ENCODE measurements at regions not wholly inside any gene's neighbourhood (a gene's known extent, or its start where the extent isn't known, plus 50 kb on each side); places are given as distances from the start of the nearest gene placed in this dataset.

DNA sequence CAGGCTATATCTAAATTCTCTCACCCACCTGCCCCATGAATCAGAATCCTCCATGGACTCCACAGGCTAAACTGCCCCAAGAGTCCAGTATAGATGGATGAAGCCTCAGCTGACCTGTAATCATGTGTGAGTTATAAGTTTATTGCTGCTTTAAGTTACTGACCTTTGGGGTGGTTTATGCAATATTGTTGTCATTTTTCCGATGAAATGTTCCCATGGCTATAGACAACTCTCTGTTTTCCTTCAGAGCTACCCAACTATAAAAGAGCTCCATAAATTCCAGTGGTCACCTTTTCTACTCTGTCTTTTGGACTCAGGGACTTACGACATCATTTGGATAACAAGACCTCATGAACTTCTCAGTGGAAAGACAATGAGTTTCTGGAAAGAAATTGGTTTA lies 212.1 kb downstream of the BMP2 start (continued):
- TF ChIP-seq, protein P1, sequence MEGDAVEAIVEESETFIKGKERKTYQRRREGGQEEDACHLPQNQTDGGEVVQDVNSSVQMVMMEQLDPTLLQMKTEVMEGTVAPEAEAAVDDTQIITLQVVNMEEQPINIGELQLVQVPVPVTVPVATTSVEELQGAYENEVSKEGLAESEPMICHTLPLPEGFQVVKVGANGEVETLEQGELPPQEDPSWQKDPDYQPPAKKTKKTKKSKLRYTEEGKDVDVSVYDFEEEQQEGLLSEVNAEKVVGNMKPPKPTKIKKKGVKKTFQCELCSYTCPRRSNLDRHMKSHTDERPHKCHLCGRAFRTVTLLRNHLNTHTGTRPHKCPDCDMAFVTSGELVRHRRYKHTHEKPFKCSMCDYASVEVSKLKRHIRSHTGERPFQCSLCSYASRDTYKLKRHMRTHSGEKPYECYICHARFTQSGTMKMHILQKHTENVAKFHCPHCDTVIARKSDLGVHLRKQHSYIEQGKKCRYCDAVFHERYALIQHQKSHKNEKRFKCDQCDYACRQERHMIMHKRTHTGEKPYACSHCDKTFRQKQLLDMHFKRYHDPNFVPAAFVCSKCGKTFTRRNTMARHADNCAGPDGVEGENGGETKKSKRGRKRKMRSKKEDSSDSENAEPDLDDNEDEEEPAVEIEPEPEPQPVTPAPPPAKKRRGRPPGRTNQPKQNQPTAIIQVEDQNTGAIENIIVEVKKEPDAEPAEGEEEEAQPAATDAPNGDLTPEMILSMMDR (IDR thresholded peaks at IDR 0.05; ENCODE audit: low read depth, low read length, missing input control): no peak
- TF ChIP-seq YY1 (IDR thresholded peaks at IDR 0.05): no peak

DNA sequence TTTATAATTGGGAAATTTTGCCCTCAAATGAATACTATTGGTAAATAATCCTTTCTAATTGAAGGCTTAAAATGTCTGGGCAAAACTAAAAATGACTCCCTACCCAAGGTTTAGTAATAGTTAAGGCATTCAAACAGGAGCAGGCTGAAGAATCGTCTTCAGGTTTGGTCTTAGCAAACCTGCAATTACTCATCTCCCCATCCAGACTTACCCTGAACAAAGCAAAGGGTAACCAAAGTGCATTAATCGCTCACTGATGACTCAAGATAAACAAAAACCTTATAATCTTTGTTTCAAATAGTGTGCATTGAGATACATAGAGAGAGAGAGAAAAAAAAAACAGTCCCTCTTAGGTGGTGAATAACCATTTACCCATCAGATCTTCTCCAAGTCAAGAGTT lies 225.5 kb downstream of the BMP2 start:
- H3K9ac ChIP-seq (ENCODE audit: low read depth in 1 of 2, low read length in 2 of 2): no peak overlapping the region
- no peak overlapping the region for H3K4me3 ChIP-seq (ENCODE audit: low read depth in 1 of 3, low read length in 3 of 3)
- H3K27ac ChIP-seq (ENCODE audit: low read depth in 1 of 2, low read length in 2 of 2): no peak overlapping the region
- peaks cover 0 to 3% (median 0%) of the 10 kb centered on the region in 4 donors for H3K27me3 ChIP-seq (ENCODE audit: control insufficient read depth in 4 of 4, insufficient read depth in 4 of 4, low read length in 3 of 4)
- no peak for DNase-seq (ENCODE audit: low spot score)
- no peaks in the 10 kb centered on the region for H3K9me3 ChIP-seq (ENCODE audit: control insufficient read depth in 4 of 4, low read length in 3 of 4)
- TF ChIP-seq FOXA2 (IDR thresholded peaks at IDR 0.05) (no peak), RXRA (IDR thresholded peaks at IDR 0.05) (no peak), YY1 (IDR thresholded peaks at IDR 0.05) (no peak), HNF4G (IDR thresholded peaks at IDR 0.05) (no peak), HNF4A (conservative IDR thresholded peaks at IDR 0.05) (no peak), GABPA (IDR thresholded peaks at IDR 0.05 in 1 of 2, conservative IDR thresholded peaks at IDR 0.05 in 1 of 2) (no peak), NR2F2 (IDR thresholded peaks at IDR 0.05) (no peak)
- TF ChIP-seq, protein P1 (IDR thresholded peaks at IDR 0.05; ENCODE audit: low read depth, low read length, missing input control): no peak
- TF ChIP-seq, protein P2, sequence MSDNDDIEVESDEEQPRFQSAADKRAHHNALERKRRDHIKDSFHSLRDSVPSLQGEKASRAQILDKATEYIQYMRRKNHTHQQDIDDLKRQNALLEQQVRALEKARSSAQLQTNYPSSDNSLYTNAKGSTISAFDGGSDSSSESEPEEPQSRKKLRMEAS (IDR thresholded peaks at IDR 0.05): no peak
- H3K4me1 ChIP-seq (ENCODE audit: control insufficient read depth in 4 of 4, insufficient read depth in 4 of 4, low read length in 3 of 4): no peaks in the 10 kb centered on the region
- no peaks in the 10 kb centered on the region for H3K36me3 ChIP-seq (ENCODE audit: control insufficient read depth in 4 of 4, insufficient read depth in 3 of 4, low read depth in 1 of 4, low read length in 3 of 4)
- 54% methylated on average over 2 of the region's 2 CpGs for WGBS

DNA sequence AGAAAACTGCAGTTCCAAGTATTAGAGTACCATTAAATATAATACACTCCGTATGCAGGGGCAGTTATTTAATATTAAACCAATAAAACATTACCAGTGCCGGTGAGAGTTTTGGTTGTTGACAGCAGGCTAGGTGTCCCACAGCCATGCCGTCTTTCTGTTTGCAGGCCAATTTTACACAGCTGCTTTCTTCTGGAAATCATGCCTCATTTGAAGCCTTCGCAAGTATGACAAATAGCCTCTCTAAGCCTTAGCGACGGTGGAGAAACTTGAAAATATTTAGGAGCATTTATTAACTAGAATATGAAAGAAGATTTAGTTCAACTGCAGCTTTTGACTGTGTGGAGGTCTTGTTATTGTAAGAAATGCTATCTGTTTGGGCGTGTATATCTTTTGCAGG lies 226.0 kb downstream of the BMP2 start:
- Histone ChIP-seq H3K9ac (ENCODE audit: low read depth in 1 of 2, low read length in 2 of 2) (no peak overlapping the region), H3K27me3 (ENCODE audit: control insufficient read depth in 4 of 4, insufficient read depth in 4 of 4, low read length in 3 of 4) (peaks cover 0 to 3% (median 0%) of the 10 kb centered on the region in 4 donors), H3K4me1 (ENCODE audit: control insufficient read depth in 4 of 4, insufficient read depth in 4 of 4, low read length in 3 of 4) (no peaks in the 10 kb centered on the region), H3K9me3 (ENCODE audit: control insufficient read depth in 4 of 4, low read length in 3 of 4) (no peaks in the 10 kb centered on the region), H3K36me3 (ENCODE audit: control insufficient read depth in 4 of 4, insufficient read depth in 3 of 4, low read depth in 1 of 4, low read length in 3 of 4) (no peaks in the 10 kb centered on the region), H3K27ac (ENCODE audit: low read depth in 1 of 2, low read length in 2 of 2) (no peak overlapping the region), H3K4me3 (ENCODE audit: low read depth in 1 of 3, low read length in 3 of 3) (no peak overlapping the region)
- 83% methylated on average over 7 of the region's 7 CpGs for WGBS
- DNase-seq (ENCODE audit: low spot score): no peak
- TF ChIP-seq JUND (IDR thresholded peaks at IDR 0.05) (no peak), SP1 (IDR thresholded peaks at IDR 0.05) (no peak), FOXA2 (IDR thresholded peaks at IDR 0.05) (no peak), TAF1 (conservative IDR thresholded peaks at IDR 0.05) (no peak), HNF4G (IDR thresholded peaks at IDR 0.05) (no peak)
- TF ChIP-seq, protein P2 (IDR thresholded peaks at IDR 0.05): no peak

DNA sequence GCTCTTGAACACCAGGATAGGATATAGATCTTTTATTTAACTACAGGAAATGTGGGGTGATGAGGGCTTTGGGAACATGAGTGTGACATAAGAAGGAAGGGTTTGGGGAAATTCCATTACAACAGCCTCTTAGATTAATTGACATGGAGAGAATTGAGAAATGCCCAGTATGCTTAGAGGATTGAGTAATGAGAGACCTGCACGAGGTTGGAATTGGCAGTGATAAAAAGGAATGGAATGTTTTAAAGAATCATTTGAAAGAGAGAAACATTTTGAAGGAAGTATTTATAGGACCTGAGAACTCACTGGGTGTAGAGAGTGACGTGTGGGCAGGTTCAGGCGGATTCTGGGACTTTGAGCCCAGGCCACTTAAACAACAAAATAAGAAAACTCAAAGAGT lies 227.0 kb downstream of the BMP2 start:
- Histone ChIP-seq H3K4me1 (ENCODE audit: control insufficient read depth in 4 of 4, insufficient read depth in 4 of 4, low read length in 3 of 4) (no peaks in the 10 kb centered on the region), H3K36me3 (ENCODE audit: control insufficient read depth in 4 of 4, insufficient read depth in 3 of 4, low read depth in 1 of 4, low read length in 3 of 4) (no peaks in the 10 kb centered on the region), H3K27me3 (ENCODE audit: control insufficient read depth in 4 of 4, insufficient read depth in 4 of 4, low read length in 3 of 4) (peaks cover 0 to 3% (median 0%) of the 10 kb centered on the region in 4 donors), H3K4me3 (ENCODE audit: low read depth in 1 of 3, low read length in 3 of 3) (no peak overlapping the region), H3K27ac (ENCODE audit: low read depth in 1 of 2, low read length in 2 of 2) (no peak overlapping the region), H3K9ac (ENCODE audit: low read depth in 1 of 2, low read length in 2 of 2) (no peak overlapping the region), H3K9me3 (ENCODE audit: control insufficient read depth in 4 of 4, low read length in 3 of 4) (no peaks in the 10 kb centered on the region)
- 62% methylated on average over 3 of the region's 3 CpGs for WGBS
- TF ChIP-seq JUND (IDR thresholded peaks at IDR 0.05) (no peak), EGR1 (IDR thresholded peaks at IDR 0.05; ENCODE audit: low read depth in 2 of 2) (no peak), HNF4G (IDR thresholded peaks at IDR 0.05) (no peak), NR2F2 (IDR thresholded peaks at IDR 0.05) (no peak), HNF4A (conservative IDR thresholded peaks at IDR 0.05) (no peak), RAD21 (IDR thresholded peaks at IDR 0.05) (no peak), RXRA (IDR thresholded peaks at IDR 0.05) (no peak)
- TF ChIP-seq, protein P2 (IDR thresholded peaks at IDR 0.05): no peak
- TF ChIP-seq, protein P3, sequence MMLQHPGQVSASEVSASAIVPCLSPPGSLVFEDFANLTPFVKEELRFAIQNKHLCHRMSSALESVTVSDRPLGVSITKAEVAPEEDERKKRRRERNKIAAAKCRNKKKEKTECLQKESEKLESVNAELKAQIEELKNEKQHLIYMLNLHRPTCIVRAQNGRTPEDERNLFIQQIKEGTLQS (IDR thresholded peaks at IDR 0.05): no peak
- DNase-seq (ENCODE audit: low spot score): no peak

Data from liver (tissue), 8 donors.